GM21381 (cell line): ENCODE measurements at regions not wholly inside any gene's neighbourhood (a gene's known extent, or its start where the extent isn't known, plus 50 kb on each side); places are given as distances from the start of the nearest gene placed in this dataset.
"Not testable (repeated sequence)": the region's sequence is repeated elsewhere in the genome, so short reads cannot be mapped to it uniquely, and the experiment has no call there.

ENCODE experiments used
- ATAC-seq: cut with Tn5 transposase; IDR thresholded peaks from one replicate; pipeline ENCODE4 v1.9.1; 2021; ENCODE audit warnings: mild to moderate bottlenecking, moderate library complexity; ENCODE audit not compliant: unreplicated experiment

DNA sequence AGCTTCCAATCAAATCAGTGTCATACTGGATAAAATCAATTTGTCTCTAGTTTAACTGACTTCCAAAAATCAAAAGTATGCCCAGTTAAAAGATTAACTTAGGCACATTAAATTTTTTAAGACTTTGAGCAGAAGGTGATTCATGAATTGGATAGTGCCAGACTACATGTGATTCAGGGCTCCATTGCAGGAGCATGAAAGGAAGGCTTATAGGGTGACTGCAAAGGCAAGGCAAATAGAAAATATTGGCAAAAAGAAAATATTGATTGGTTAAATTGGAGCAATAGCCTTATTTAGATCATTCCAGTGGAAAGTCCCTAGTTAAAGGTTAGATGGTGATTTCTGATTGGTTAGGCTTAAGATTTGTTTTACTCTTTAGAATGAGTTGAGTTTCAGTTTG is 223.9 kb upstream of the ERCC4 start:
- no peak for ATAC-seq

DNA sequence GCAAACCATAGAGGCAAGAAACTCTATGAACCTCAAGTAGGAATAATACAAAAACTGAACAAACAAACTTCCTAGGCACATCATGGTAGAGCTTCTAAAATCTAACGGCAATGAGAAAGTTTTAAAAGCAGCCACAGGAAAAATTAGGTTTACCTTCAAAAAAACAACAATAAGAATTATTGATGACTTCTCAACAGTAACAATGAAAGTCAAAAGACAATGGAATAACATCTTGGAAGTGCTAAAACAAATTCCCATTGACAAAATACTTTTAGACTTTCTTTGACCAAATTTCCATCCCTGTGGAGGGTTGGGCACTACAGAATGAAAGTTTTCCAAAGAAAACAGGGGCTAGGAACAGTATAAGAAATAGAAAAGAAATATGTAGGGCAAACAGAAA is 222.9 kb upstream of the ERCC4 start:
- no peak for ATAC-seq

DNA sequence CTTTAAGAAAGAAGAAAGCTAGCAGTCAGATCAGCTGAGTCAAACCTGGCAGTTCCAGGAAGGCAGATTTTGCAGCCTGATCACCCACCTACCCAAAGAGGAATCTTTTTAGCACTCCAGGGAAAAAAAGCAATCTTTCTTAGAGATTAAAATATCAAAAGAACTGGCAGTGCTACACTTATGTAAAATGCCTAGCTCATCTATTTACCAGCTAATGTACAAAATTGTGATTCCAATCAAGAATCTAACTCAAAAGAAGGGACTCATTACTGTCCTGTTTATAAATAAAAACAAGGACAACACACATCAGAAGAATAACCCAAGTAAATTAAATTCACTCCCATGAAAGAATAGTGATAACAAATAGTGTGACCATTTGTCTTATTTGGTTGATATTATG is 222.4 kb upstream of the ERCC4 start:
- no peak for ATAC-seq

DNA sequence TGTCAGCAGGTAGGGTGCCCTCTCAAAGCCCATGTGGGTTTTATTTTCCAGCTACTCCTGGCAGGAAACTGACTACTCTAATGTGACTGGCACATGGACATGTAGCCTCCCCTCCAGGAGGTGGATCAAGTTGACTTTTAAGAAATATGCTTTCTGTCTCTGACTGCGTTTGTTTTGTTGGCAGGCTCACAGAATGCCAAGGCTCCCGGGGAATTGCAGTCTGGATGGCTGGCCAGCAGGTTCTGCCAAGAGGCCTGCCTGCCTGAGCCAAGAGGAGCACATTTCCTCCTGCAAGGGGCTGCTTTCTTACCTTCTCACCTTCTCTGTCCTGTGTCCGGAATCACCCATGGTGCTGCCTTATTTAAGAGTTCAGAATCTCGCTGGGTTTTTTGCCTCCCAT is 217.3 kb upstream of the ERCC4 start:
- no peak for ATAC-seq

DNA sequence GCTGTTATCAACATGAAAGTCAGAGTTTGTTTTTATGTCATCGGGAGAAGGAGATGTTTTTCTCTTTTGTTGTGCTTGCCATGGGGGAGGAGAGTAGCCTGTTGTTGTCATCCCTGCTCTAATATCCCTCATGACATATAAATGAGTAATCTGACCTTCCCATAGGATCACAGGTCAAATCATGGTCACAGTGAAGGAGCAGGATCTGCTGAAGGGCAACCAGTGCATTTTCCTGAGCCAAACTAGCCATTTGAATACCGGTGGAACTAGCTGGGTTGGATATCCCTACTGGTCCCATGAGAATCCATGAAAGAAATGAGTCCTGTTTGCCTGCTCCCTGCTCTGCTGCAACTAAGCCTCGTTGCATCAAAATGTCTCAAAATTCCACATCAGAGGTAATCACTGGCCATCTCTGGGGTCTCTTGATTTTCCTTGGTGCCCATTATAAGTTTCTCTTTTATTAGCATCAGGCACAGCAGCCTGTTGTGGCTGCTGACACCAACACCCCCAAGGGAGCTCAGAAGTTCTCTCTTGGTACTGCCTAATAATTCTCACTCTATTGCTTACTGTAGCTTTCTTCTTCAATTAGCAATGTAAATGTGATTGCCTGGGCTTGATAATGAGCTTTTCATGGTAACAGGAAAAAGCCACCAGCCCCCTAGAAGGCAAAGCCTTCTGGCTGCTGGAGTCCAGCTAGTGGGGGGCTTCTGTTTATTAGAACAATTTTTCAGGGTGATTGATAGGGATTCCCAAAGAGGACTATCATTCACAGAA is 211.4 kb upstream of the ERCC4 start:
- ATAC-seq = no peak

DNA sequence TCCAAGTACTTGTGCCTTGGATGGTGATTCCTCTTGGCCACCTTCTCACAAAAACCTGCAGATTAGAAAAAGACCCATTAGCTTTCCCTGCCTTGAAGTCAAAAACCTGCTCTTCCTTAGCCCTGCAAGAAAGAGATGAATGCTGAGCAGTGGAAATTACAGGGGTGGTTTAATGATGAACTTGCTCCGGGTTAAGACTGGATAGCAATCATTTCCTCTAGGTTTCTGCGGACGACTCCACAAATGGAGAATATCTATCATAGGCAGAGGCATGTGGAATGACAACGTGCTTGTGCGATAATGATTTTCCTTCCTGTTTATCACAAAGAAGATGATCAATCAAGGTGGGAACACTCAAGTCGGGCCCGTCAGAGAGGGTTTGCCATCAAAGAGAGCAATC is 201.2 kb upstream of the ERCC4 start:
- ATAC-seq = no peak

DNA sequence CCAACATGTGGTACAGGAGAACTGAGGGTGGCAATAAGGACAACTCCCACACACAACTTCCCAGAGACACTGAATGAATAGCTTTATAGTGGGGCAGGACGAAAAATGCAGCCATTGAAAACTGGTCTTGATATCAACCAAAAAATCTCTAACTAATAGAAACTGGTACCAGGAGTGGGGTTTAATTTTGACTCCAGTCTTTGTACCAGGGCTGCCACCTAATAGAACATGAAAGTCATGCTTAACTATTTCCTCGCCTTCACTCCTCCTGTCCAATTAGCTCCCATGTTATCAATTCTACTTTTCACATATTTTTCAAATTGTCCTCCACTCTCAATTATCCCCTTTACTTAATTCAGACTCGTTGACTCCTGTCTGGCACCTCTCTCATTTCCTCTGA is 192.0 kb upstream of the ERCC4 start:
- no peak for ATAC-seq

DNA sequence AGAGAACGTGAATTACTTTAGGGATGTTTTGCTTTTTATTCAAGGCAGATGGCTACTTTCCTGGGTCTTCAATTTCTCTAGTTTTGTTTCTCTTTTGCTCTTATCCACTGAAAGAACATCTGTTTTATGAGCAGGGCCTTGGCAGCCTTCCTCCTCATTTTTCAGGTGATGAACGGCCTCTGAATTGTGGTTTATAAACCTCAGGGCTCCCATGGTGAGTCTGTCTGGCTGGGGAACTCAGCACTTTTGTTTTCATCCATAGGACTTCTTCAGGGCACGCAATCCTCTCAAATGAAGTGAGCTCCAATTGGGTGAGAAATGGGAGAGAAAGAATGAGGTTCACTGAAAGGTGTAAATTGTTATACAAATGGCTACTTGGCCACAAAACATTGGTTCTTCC is 186.4 kb upstream of the ERCC4 start:
- ATAC-seq = no peak

DNA sequence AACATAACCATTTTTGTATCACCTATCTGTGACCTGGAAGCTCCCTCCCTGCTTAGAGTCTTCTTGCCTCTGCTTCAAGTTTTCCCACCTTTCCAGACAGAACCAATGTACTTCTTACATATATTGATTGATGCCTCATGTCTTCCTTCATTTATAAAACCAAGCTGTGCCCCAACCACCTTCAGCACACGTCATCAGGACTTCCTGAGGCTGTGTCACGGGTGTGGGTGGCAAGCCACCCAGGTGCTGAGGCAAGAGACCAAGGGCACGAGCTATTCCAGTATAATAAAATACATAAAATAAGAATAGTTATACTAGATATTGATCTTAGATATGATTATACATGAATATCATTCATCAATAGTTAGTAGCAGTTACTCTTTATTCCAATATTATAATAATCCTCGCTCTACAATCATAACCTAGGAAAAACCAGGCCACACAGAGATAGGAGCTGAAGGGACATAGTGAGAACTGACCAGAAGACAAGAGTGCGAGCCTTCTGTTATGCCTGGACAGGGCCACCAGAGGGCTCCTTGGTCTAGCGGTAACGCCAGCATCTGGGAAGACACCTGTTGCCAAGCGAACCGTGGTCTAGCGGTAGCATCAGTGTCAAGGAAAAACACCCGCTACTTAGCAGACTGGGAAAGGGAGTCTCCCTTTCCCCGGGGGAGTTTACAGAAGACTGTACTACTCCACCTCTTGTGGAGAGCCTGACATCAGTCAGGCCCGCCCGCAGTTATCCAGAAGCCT is 180.2 kb upstream of the ERCC4 start:
- ATAC-seq = not testable (repeated sequence)

DNA sequence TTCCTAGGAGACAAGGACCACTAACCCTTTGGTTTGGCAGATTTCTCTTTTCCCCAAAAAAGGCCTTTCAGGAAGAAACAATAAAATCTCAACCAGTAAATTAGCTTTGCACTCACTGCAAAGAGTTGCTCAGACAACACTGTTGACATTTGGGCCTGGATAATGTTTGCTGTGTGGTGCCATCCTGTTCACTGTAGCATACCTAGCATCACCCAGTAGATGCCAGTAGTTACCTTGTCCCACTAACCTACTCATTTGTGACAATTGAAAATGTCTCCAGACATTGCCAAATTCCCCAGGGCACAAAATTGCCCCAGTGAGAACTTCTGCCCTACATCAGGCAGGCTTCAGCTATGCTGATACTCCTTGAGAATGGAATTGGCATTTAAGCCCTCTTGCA is 177.0 kb upstream of the ERCC4 start:
- no peak for ATAC-seq

DNA sequence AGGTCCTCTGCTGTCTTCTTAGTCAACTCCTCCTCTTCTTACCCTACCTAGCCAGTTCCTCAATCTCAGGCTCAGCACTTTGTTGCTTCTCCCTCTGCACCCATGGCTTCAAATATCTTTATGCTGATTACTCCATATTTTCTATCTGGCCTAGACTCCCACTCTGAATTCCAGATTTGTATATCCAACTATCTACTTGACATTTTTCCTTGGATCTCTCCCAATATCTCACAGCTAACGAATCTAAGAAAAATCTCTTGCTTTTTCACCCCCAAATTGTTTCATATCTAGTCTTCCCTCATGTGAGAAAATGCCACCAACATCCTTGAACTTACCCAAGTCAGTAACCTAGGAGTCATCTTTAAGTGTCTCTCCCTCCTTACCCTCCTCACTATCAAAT is 176.4 kb upstream of the ERCC4 start:
- ATAC-seq = no peak

DNA sequence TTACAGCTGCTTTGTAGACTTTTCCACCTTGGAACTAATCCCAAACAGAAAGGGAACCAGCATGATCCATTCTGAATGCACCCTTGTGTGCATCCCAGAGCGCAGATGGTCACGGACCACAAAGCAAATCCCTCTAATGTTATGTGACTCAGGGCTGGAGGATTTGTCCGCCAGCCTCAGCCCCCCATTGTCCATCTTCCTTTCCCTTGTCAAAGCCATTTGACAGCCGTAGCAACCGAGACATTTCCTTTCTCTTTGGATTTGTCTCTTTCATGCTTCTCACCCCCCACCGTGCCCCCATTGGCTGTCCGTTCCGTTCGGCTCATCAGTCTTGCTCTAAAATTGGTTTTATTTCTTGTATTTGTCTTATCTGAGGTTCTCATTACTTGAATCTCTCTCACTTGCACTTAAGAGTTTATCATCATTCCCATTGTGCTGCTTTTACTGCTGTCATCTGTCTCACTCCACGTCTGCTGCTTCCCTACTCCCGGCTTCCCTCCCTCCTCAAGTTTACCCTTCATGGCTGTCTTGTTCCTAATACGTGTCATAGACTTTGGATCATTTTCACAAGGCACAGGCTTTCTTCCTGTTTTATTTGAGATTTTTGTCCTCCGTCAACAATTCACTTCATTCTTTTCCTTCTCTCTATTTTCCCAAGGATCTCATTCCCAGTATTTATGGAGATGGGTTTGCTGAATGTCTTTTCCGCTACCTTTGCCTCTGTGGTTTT is 163.4 kb upstream of the ERCC4 start:
- ATAC-seq = no peak

DNA sequence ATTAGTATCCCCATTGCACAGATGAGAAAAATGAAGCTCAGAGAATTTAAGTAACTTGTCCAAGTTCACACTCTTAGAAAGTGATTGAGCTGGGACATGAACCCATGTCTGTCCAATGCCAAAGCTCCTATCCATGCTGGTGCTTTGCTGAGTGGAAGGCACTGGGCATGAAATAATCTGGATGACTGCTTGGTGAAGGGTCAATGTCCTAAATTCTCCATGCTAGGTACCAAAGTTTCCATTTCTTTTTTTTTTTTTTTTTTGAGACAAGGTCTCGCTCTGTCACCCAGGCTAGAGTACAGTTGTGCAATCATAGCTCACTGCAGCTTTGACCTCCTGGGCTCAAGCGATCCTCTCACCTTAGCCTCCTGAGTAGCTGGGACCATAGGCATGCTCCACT is 153.6 kb upstream of the ERCC4 start:
- ATAC-seq = no peak

DNA sequence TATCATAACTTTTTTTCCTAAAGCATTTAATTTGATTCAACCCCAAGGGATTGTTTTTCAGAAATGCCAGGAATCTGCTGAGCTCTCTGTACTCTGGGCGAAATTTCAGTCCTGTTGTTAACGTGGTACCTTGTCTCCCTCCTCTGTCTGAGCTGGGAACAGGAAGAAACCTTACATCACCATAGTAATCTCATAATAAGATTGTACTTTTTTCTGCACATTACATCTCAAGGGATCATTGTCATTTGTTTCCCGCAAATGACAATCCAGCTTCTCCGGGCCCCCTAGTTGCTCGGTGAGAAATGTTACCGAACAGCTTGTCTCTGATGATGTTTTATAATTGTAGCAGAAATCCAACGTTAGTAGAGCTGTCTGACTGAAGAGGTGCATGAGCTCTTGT is 152.7 kb upstream of the ERCC4 start:
- ATAC-seq = no peak

DNA sequence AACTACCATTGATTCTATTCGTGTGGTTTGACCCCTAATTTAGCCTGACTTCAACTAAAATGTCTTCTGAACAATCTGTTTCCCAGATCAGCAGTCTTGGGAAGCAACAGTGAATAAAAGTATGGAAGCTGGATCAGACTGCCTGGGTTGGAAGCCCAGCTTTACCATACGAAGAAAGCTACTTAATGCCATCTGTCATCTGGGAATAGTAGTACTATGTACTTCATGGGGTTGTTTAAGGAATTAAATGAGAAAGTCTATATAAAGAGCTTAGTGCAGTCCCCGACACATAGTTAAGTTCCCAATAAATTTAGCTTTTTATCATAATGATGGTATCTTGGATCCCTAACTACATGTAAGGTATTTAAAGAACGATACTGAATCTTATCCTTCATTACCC is 151.5 kb upstream of the ERCC4 start:
- no peak for ATAC-seq

DNA sequence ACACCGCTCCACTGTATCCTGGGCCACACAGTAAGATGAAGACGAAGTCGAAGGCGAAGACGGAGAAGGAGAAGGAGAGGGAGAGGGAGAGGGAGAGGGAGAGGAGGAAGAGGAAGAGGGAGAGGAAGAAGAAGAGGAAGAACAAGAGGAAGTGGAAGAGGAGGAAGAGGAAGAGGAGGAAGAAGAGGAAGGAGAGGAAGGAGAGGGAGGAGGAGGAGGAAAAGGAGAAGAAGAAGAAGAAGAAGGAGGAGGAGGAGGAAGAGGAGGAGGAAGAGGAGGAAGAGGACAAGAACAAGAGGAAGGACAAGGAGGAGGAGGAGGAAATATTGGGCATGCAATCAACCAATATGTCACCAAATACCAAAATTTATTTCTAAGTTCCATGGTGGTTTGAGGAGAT is 149.5 kb upstream of the ERCC4 start:
- no peak for ATAC-seq

DNA sequence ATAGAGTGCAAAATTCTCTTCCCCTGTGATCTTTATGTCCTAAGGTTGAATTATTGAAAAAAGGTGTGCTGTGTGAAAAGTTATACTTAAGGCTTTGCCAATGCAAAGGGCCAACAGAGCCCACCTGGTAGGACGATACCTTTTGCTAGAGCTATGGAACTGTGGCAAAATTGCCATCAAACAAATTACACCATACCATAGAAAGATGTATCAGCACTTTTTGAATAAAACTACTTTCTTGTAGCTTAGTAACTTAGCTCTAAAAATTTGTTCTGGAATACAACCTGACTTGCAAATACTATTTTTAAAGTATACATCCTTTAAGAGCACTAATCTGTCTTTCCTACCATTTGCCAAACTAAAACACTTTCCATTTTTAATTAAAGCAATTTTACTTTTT is 147.2 kb upstream of the ERCC4 start:
- no peak for ATAC-seq

DNA sequence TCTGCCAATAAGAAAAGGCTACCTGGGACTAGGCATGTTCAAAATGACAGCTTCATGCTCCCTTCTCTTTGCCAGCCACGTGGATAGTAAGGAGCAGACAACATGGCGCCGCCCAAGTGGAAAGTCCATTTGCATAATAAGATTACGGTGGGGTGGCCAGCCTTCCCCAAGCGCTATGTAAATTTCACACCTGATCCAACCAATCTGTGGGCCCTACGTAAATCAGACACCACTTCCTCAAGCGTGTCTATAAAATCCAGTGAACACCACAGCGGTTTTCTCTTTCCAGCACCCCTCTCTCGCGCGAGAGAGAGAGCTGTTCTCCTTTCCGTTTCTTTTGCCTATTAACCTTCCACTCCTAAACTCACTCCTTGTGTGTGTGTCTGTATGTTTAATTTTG is 140.3 kb upstream of the ERCC4 start:
- no peak for ATAC-seq

DNA sequence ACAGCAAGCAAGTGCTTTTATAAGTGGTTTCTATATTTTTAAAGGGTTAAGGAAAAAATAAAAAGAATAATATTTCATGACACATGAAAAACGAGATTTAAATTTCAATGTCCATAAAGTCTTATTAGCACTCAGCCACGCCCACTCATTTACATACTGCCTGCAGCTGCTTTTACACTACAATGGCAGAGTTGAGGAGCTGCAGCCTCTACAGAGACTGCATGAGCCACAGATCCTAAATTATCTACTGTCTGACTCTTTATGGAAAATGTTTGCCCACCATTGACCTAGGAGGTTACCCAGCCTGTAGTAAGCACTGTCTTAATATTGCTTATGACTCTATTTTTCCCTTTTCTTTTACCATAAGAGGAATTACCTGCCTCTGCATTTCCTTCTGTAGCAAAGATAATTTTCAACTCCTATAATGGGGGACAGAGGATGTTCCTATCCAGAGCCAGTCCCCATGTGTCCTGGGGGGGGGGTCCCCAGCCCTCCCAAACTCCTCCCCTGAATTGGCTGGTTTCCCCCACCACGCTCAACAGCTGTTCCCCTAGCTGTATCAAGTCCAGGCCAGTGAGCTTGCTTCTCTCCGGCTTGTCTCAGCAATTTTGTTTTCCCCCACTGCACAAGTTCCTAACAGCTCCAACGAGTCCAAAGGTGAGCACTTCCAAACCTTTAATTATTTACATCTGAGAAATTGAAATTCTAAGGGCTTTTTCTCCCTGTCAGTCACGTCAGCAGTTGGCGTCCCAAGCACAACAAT is 139.4 kb upstream of the ERCC4 start:
- no peak for ATAC-seq

DNA sequence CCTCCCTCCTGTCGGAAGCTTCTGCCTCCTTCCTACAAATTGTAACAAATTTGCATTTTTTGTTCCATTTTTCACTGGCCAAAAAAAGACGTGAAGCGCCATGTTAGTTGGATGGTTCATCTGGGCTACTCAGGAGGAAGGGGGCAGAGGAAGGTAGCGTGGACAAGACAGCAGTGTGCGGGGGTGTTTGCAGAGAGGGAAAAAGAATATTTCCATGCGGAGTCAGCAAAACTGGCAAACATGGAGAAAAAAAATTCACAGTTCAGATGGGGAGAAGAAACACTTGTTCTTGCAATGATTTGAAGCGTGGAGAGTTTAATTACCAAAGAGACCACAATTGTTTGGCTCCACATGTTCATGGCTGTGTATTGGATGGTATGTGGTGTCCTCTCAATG is 138.8 kb upstream of the ERCC4 start:
- no peak for ATAC-seq
